IMR-90 (cell line): ENCODE measurements at regions not wholly inside any gene's neighbourhood (a gene's known extent, or its start where the extent isn't known, plus 50 kb on each side); places are given as distances from the start of the nearest gene placed in this dataset.

ENCODE experiments used
- ATAC-seq: fragments of 200-7000 bp; cut with Tn5 transposase; 2 replicates; pipeline ENCODE4 v1.9.1; 2020; ENCODE audit warnings: low read depth, mild to moderate bottlenecking, moderate library complexity
- BruUV-seq: library from RNA; stranded (reverse); fragments of 400-500 nt; replicated peaks from 2 replicates; lab custom pipeline; 2021; lab: Mats Ljungman, UMichigan
- CTCF ChIA-PET: fragments of 300-600 bp; formaldehyde crosslinking; extraction: SDS; loops from one replicate; lab custom pipeline; 2021; ENCODE audit warnings: antibody characterized with exemption; lab: Yijun Ruan, JAX
- POLR2A ChIA-PET: fragments of 300-600 bp; sonication (Branson Sonifier 250); formaldehyde crosslinking; loops from one replicate; lab custom pipeline; 2022; ENCODE audit warnings: antibody characterized with exemption; ENCODE audit not compliant: unreplicated experiment; lab: Charles Lee
- DNase-seq: peaks from one replicate; pipeline ENCODE4 v3.0.0; 2013
- H2AFZ ChIP-seq: replicated peaks from 2 replicates; pipeline ENCODE3; 2013; ENCODE audit warnings: low read length, mild to moderate bottlenecking; ENCODE audit not compliant: poor library complexity
- H2AK5ac ChIP-seq: 2 replicates; pipeline ENCODE4 v1.6.1; 2013; ENCODE audit warnings: low read depth, low read length, inconsistent platforms
- H2AK9ac ChIP-seq: replicated peaks from 2 replicates; pipeline ENCODE3; 2013; ENCODE audit warnings: mild to moderate bottlenecking, low read depth, low read length, moderate library complexity; ENCODE audit not compliant: poor library complexity
- H2BK120ac ChIP-seq: 2 replicates; pipeline ENCODE4 v1.6.1; 2013; ENCODE audit warnings: low read depth, low read length, inconsistent platforms
- H2BK15ac ChIP-seq: 3 replicates; pipeline ENCODE4 v1.6.1; 2013; ENCODE audit warnings: low read depth, low read length, inconsistent platforms
- H2BK20ac ChIP-seq: 2 replicates; pipeline ENCODE4 v1.6.1; 2013; ENCODE audit warnings: low read depth, mild to moderate bottlenecking, inconsistent platforms, low read length, moderate library complexity
- H2BK5ac ChIP-seq: 2 replicates; pipeline ENCODE4 v1.6.1; 2013; ENCODE audit warnings: mild to moderate bottlenecking, low read depth, low read length, inconsistent platforms; ENCODE audit not compliant: poor library complexity, severe bottlenecking
- H3K14ac ChIP-seq: replicated peaks from 2 replicates; pipeline ENCODE4 v1.6.1; 2013; ENCODE audit warnings: low read depth, low read length, inconsistent platforms
- H3K18ac ChIP-seq: 2 replicates; pipeline ENCODE4 v1.6.1; 2013; ENCODE audit warnings: low read depth, low read length, control low read depth
- H3K23ac ChIP-seq: 2 replicates; pipeline ENCODE4 v1.6.1; 2013; ENCODE audit warnings: low read depth, low read length, inconsistent platforms
- H3K27ac ChIP-seq: 2 replicates; pipeline ENCODE4 v1.5.1; 2013; ENCODE audit warnings: mild to moderate bottlenecking, control low read depth, low read length; ENCODE audit not compliant: insufficient read depth
- H3K27me3 ChIP-seq: 2 replicates; pipeline ENCODE4 v1.6.1; 2013; ENCODE audit warnings: low read length; ENCODE audit not compliant: control insufficient read depth, insufficient read depth
- H3K36me3 ChIP-seq: 2 replicates; pipeline ENCODE4 v1.6.1; 2013; ENCODE audit warnings: low read length, mixed read lengths; ENCODE audit not compliant: control insufficient read depth, insufficient read depth
- H3K4ac ChIP-seq: 2 replicates; pipeline ENCODE4 v1.6.1; 2013; ENCODE audit warnings: low read depth, low read length, inconsistent platforms
- H3K4me1 ChIP-seq: 2 replicates; pipeline ENCODE4 v1.6.1; 2013; ENCODE audit warnings: low read length, mixed read lengths; ENCODE audit not compliant: control insufficient read depth, insufficient read depth
- H3K4me2 ChIP-seq: 2 replicates; pipeline ENCODE4 v1.6.1; 2013; ENCODE audit warnings: low read depth, mild to moderate bottlenecking, control low read depth, low read length, moderate library complexity
- H3K4me3 ChIP-seq: 2 replicates; pipeline ENCODE4 v1.5.1; 2013; ENCODE audit warnings: low read depth, mild to moderate bottlenecking, control low read depth, low read length, moderate library complexity; ENCODE audit not compliant: insufficient read depth
- H3K56ac ChIP-seq: 2 replicates; pipeline ENCODE4 v1.6.1; 2013; ENCODE audit warnings: low read length, inconsistent platforms; ENCODE audit not compliant: insufficient read depth; ENCODE audit errors: extremely low read depth
- H3K79me1 ChIP-seq, 2 experiments: 2 replicates each; pipeline ENCODE4 v1.6.1; 2013; ENCODE audit warnings: low read length in 2 of 2, inconsistent platforms in 1 of 2, low read depth in 1 of 2
- H3K9ac ChIP-seq: 2 replicates; pipeline ENCODE4 v1.6.1; 2013; ENCODE audit warnings: low read depth, low read length, control low read depth
- H3K9me1 ChIP-seq: 2 replicates; pipeline ENCODE4 v1.6.1; 2013; ENCODE audit warnings: low read length, inconsistent platforms; ENCODE audit not compliant: insufficient read depth
- H3K9me3 ChIP-seq: 2 replicates; pipeline ENCODE4 v1.6.1; 2013; ENCODE audit warnings: low read length; ENCODE audit not compliant: control insufficient read depth, insufficient read depth
- H4K20me1 ChIP-seq: 2 replicates; pipeline ENCODE4 v1.6.1; 2013; ENCODE audit warnings: low read length, inconsistent platforms; ENCODE audit not compliant: insufficient read depth
- H4K5ac ChIP-seq: 2 replicates; pipeline ENCODE4 v1.6.1; 2013; ENCODE audit warnings: mild to moderate bottlenecking, low read depth, low read length, control low read depth
- H4K8ac ChIP-seq, 2 experiments: 2 replicates each; pipeline ENCODE4 v1.6.1; 2013; ENCODE audit warnings: low read depth in 2 of 2, low read length in 2 of 2, control low read depth in 1 of 2, inconsistent platforms in 1 of 2
- H4K91ac ChIP-seq: 2 replicates; pipeline ENCODE4 v1.6.1; 2013; ENCODE audit warnings: low read depth, low read length, inconsistent platforms; ENCODE audit not compliant: insufficient read depth
- ELK1 ChIP-seq: fragments of 150-350 bp; IDR thresholded peaks from 2 replicates; pipeline ENCODE4 v1.6.1; 2016; ENCODE audit warnings: low read depth, mild to moderate bottlenecking, low read length, moderate library complexity, borderline replicate concordance
- MXI1 ChIP-seq: IDR thresholded peaks from 2 replicates; pipeline ENCODE4 v1.6.1; 2012; ENCODE audit warnings: low read depth, mild to moderate bottlenecking, low read length, moderate library complexity, borderline replicate concordance
- NFE2L2 ChIP-seq: fragments of 150-350 bp; IDR thresholded peaks from 2 replicates; pipeline ENCODE4 v1.6.1; 2016; ENCODE audit warnings: low read depth, mild to moderate bottlenecking, low read length
- POLR2A ChIP-seq: IDR thresholded peaks from 2 replicates; pipeline ENCODE4 v1.6.1; 2012; ENCODE audit warnings: mild to moderate bottlenecking, low read depth, low read length
- RCOR1 ChIP-seq: IDR thresholded peaks from 2 replicates; pipeline ENCODE4 v1.6.1; 2012; ENCODE audit warnings: mild to moderate bottlenecking, low read length, improper control_type of control experiment; ENCODE audit not compliant: insufficient replicate concordance
- SMC3 ChIP-seq: fragments of 150-350 bp; IDR thresholded peaks from 2 replicates; pipeline ENCODE4 v1.6.1; 2016; ENCODE audit warnings: low read depth, mild to moderate bottlenecking, antibody characterized with exemption, low read length, moderate library complexity
- WGBS, 2 experiments: methylation state at CpG; one replicate each; pipeline versions ENCODE4 v1.1.5 to v1.1.7; 2013; ENCODE audit warnings: missing lambda C conversion rate in 2 of 2; ENCODE audit not compliant: insufficient read length in 1 of 2; ENCODE audit errors: extremely low coverage in 2 of 2; 5-methylcytosine and 5-hydroxymethylcytosine counted together
- dilution Hi-C: fragments of 300-500 bp; cut with HindIII; formaldehyde crosslinking; loops from one replicate; pipeline ENCODE4 v1.14.3; 2018; ENCODE audit warnings: low sequenced_read_pairs; ENCODE audit not compliant: unreplicated experiment
- in situ Hi-C: fragments of 300-500 bp; cut with MboI; formaldehyde crosslinking; loops from 3 replicates; pipeline ENCODE4 v1.14.3; 2019; ENCODE audit warnings: low sequenced_read_pairs, inconsistent platforms, mixed read lengths
- intact Hi-C: fragments of 100-400 bp; cut with micrococcal nuclease; formaldehyde crosslinking; loops from 2 replicates; pipeline ENCODE4 v1.10.0; 2022

GRCh38 chr7:344608-344994, 54.6 kb downstream of the FOXL3 start:
- WGBS, 2 experiments: 76% methylated on average over 5 of the region's 15 CpGs; no CpG with 5 or more reads in 1 of the 2 experiments
- no peak overlapping the region for H2BK5ac ChIP-seq
- no peak overlapping the region for H3K9ac ChIP-seq
- peaks cover 3% of the 10 kb centered on the region; the same call in 1 of the 2 replicates for H3K9me3 ChIP-seq
- H3K27me3 ChIP-seq: peaks cover 24% of the 10 kb centered on the region; the same call in 1 of the 2 replicates
- no peak overlapping the region for H3K4me2 ChIP-seq
- H3K36me3 ChIP-seq: no peaks in the 10 kb centered on the region
- dilution Hi-C loops: no loop called here
- H2BK15ac ChIP-seq: no peak overlapping the region
- ATAC-seq (no peak), DNase-seq (no peak)
- ChIA-PET CTCF (no interaction called here), POLR2A (no interaction called here)
- H3K23ac ChIP-seq: no peak overlapping the region
- no peak overlapping the region for H2AK9ac ChIP-seq
- H3K4ac ChIP-seq: no peak overlapping the region
- no peak overlapping the region for H2BK20ac ChIP-seq
- H3K56ac ChIP-seq: no peak overlapping the region
- H3K14ac ChIP-seq: no peak overlapping the region
- H3K4me1 ChIP-seq: no peaks in the 10 kb centered on the region
- TF ChIP-seq MXI1 (no peak), SMC3 (no peak), RCOR1 (no peak), NFE2L2 (no peak), POLR2A (no peak), ELK1 (no peak)
- no peaks in the 10 kb centered on the region for H3K79me1 ChIP-seq
- no peak overlapping the region for H2AK5ac ChIP-seq
- in situ Hi-C loops: no loop called here
- no peak overlapping the region for H2BK120ac ChIP-seq
- no peak overlapping the region for H4K8ac ChIP-seq
- intact Hi-C loops: no loop called here
- H3K4me3 ChIP-seq: no peak overlapping the region
- no peaks in the 10 kb centered on the region for H3K9me1 ChIP-seq
- H3K18ac ChIP-seq: no peak overlapping the region
- no TSS peak for BruUV-seq
- no peak overlapping the region for H2AFZ ChIP-seq
- no peak overlapping the region for H3K27ac ChIP-seq
- no peak overlapping the region for H4K5ac ChIP-seq
- H4K20me1 ChIP-seq: no peaks in the 10 kb centered on the region; the same call in 1 of the 2 replicates
- H4K91ac ChIP-seq: no peak overlapping the region
